Gastroesophageal sphincter (tissue), 3 donors: ENCODE measurements at regions not wholly inside any gene's neighbourhood (a gene's known extent, or its start where the extent isn't known, plus 50 kb on each side); places are given as distances from the start of the nearest gene placed in this dataset.

ENCODE experiments used
- POLR2A ChIP-seq, 2 donors: fragments of 450-650 bp; IDR thresholded peaks; one replicate each; pipeline ENCODE4 v1.6.1; 2017; ENCODE audit warnings: antibody characterized with exemption in 2 of 2, mild to moderate bottlenecking in 2 of 2, moderate library complexity in 1 of 2
- TF ChIP-seq, protein P1 (sequence below), 4 experiments: fragments of 200-600 bp in 2 of 4; fragments of 450-650 bp in 2 of 4; sonication (generic) in 1 of 4; IDR thresholded peaks; one replicate each; pipeline ENCODE4 v1.5.1; 2017 to 2019; ENCODE audit warnings: antibody characterized with exemption in 4 of 4, mild to moderate bottlenecking in 2 of 4, moderate library complexity in 2 of 4

- TF ChIP-seq POLR2A (IDR thresholded peaks at IDR 0.05), result no peak
- TF ChIP-seq, protein P1, sequence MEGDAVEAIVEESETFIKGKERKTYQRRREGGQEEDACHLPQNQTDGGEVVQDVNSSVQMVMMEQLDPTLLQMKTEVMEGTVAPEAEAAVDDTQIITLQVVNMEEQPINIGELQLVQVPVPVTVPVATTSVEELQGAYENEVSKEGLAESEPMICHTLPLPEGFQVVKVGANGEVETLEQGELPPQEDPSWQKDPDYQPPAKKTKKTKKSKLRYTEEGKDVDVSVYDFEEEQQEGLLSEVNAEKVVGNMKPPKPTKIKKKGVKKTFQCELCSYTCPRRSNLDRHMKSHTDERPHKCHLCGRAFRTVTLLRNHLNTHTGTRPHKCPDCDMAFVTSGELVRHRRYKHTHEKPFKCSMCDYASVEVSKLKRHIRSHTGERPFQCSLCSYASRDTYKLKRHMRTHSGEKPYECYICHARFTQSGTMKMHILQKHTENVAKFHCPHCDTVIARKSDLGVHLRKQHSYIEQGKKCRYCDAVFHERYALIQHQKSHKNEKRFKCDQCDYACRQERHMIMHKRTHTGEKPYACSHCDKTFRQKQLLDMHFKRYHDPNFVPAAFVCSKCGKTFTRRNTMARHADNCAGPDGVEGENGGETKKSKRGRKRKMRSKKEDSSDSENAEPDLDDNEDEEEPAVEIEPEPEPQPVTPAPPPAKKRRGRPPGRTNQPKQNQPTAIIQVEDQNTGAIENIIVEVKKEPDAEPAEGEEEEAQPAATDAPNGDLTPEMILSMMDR (IDR thresholded peaks at IDR 0.05), result no peak
Measured at GRCh38 chr1:112271270-112271669, 124.7 kb upstream of the CTTNBP2NL start.
